ENCODE measurements at regions not wholly inside any gene's neighbourhood (a gene's known extent, or its start where the extent isn't known, plus 50 kb on each side); places are given as distances from the start of the nearest gene placed in this dataset.

DNA sequence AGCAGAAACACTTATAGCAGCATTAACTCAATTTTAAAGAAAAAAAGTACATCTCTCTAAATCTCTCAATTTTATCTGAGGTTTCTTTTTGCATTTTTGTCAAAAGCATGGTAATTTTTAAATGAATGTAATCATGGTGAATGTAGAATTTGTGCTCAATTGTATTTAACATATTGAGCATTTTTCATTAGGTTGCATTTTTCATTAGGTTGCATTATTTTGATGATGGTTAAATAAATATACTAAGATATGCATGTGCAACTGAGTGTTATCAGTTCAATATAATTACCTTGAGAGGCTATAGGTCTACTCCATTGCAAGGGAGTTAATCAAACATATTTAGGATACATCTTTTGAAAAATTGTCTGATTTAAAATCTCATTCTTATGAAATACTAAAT lies 355.1 kb upstream of the SPTLC3 start (continued):
- TF ChIP-seq, protein P1, sequence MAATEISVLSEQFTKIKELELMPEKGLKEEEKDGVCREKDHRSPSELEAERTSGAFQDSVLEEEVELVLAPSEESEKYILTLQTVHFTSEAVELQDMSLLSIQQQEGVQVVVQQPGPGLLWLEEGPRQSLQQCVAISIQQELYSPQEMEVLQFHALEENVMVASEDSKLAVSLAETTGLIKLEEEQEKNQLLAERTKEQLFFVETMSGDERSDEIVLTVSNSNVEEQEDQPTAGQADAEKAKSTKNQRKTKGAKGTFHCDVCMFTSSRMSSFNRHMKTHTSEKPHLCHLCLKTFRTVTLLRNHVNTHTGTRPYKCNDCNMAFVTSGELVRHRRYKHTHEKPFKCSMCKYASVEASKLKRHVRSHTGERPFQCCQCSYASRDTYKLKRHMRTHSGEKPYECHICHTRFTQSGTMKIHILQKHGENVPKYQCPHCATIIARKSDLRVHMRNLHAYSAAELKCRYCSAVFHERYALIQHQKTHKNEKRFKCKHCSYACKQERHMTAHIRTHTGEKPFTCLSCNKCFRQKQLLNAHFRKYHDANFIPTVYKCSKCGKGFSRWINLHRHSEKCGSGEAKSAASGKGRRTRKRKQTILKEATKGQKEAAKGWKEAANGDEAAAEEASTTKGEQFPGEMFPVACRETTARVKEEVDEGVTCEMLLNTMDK (IDR thresholded peaks at IDR 0.05; ENCODE audit: borderline replicate concordance, insufficient read depth, low read depth, low read length, poor library complexity, severe bottlenecking): no peak

DNA sequence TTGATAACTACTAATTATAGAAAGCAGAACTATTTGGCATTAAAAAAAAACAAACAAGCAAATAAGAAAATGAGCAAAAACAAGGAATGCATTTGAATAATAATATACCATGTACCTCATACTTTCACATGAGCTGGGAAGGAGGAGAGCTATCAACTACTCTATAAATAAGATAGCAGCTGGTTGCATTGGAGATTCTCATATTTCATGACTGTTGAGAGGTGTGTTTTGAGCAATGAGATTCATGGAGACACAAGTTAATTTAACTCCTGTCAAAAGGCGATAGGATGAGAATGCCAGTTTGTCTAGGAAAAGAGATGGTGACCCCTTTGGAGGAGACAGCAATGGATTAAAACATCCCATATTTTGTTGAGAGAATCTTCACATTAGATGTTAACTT lies 348.8 kb upstream of the SPTLC3 start:
- POLR2A ChIA-PET: no interaction called here
- no TSS peak for BruUV-seq (replicated peaks)
- CTCF ChIA-PET (ENCODE audit: low intra/inter-chr PET ratio): no interaction called here
- WGBS (ENCODE audit: insufficient coverage, low coverage, missing lambda C conversion rate): 0% methylated on average over 1 of the region's 1 CpG
- H3K79me2 ChIP-seq (ENCODE audit: control insufficient read depth, insufficient read depth, low read length): no peaks in the 10 kb centered on the region
- DNase-seq (ENCODE audit: extremely low read depth in 1 of 4, low spot score in 3 of 4) (no peak), FAIRE-seq (no peak), ATAC-seq (no peak)
- no peaks in the 10 kb centered on the region for H4K20me1 ChIP-seq (replicated peaks; ENCODE audit: control insufficient read depth, insufficient read depth, low read length)
- intact Hi-C loops (cut with micrococcal nuclease) (no loop called here), in situ Hi-C loops (cut with MboI) (no loop called here)
- H3K27ac ChIP-seq (ENCODE audit: extremely low read depth, low read depth, low read length): no peak overlapping the region
- no peak overlapping the region for H3K4me2 ChIP-seq (ENCODE audit: insufficient read depth, low read length)
- no peak overlapping the region for H3K4me3 ChIP-seq
- no peaks in the 10 kb centered on the region for H3K9me3 ChIP-seq (replicated peaks; ENCODE audit: control insufficient read depth, insufficient read depth, low read depth, low read length)
- H3K9ac ChIP-seq (ENCODE audit: insufficient read depth in 1 of 2, low read depth in 2 of 2, low read length in 2 of 2): no peak overlapping the region
- no peak for TF ChIP-seq ELF1 (tag; IDR thresholded peaks at IDR 0.05)
- TF ChIP-seq, protein P2, sequence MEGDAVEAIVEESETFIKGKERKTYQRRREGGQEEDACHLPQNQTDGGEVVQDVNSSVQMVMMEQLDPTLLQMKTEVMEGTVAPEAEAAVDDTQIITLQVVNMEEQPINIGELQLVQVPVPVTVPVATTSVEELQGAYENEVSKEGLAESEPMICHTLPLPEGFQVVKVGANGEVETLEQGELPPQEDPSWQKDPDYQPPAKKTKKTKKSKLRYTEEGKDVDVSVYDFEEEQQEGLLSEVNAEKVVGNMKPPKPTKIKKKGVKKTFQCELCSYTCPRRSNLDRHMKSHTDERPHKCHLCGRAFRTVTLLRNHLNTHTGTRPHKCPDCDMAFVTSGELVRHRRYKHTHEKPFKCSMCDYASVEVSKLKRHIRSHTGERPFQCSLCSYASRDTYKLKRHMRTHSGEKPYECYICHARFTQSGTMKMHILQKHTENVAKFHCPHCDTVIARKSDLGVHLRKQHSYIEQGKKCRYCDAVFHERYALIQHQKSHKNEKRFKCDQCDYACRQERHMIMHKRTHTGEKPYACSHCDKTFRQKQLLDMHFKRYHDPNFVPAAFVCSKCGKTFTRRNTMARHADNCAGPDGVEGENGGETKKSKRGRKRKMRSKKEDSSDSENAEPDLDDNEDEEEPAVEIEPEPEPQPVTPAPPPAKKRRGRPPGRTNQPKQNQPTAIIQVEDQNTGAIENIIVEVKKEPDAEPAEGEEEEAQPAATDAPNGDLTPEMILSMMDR (IDR thresholded peaks at IDR 0.05 in 2 of 3, conservative IDR thresholded peaks at IDR 0.05 in 1 of 3; ENCODE audit: insufficient read depth in 2 of 3, low read depth in 1 of 3, low read length in 3 of 3): no peak
- no peak for TF ChIP-seq ASH1L (IDR thresholded peaks at IDR 0.05; ENCODE audit: borderline replicate concordance, low read depth, partially characterized antibody)
- TF ChIP-seq CBX8 (IDR thresholded peaks at IDR 0.05; ENCODE audit: borderline replicate concordance, extremely low read depth, low read depth, low read length, poor library complexity, severe bottlenecking): no peak
- no peak overlapping the region for H2AFZ ChIP-seq (ENCODE audit: low read depth, low read length)
- no peaks in the 10 kb centered on the region for H3K27me3 ChIP-seq (ENCODE audit: control insufficient read depth in 2 of 2, insufficient read depth in 2 of 2, low read length in 2 of 2)
- H3K4me1 ChIP-seq (replicated peaks in 1 of 2; ENCODE audit: control insufficient read depth in 2 of 2, insufficient read depth in 2 of 2, low read length in 2 of 2): no peaks in the 10 kb centered on the region
- no peaks in the 10 kb centered on the region for H3K9me1 ChIP-seq (ENCODE audit: control insufficient read depth, insufficient read depth, low read length)
- H3K36me3 ChIP-seq (ENCODE audit: control insufficient read depth, insufficient read depth, low read length): no peaks in the 10 kb centered on the region
